NCI-H1092 treated with DMSO at 0.1 percent for 48 hours (cell line): ENCODE measurements at regions not wholly inside any gene's neighbourhood (a gene's known extent, or its start where the extent isn't known, plus 50 kb on each side); places are given as distances from the start of the nearest gene placed in this dataset.

ENCODE experiments used
- DNase-seq: peaks from one replicate; lab custom pipeline; 2025; lab: John Stamatoyannopoulos, UW

DNA sequence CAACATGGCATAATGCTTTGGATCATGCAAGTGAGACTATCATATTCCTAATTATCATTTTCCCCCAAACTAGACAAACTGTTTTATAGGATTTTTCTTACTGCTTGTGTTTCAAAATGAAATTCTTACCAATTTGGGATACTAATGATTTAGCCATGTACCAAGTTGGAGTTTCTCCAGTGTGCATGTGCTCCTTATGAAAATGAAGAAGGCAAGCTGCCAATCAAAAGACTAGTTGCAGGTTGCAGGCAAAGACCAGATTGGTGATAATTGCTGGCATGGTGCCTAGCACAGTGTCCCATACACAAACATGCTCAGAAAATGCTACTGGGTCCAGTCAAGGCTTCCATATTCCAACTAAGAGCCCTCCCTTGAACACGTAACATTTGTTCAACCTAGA, 771.8 kb upstream of the FANCL start:
- no peak for DNase-seq

DNA sequence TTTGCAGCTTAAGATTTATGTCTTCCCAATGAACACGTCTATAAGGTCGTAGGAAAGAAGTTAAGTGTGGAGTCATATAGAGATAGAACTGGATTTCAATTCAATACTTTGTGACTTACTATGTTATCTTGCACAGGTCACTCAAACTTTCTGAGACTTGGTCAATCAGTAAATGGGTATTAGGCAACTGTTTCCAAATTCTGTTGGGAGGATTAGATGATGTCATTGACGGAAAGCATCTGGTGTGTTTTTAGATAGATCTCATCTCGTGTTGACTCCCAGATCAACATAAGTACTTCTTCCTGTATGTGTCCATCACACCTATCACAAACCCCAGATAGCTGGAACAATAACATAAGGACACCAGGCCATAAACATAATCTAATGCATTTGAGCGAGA, 771.1 kb upstream of the FANCL start:
- no peak for DNase-seq

DNA sequence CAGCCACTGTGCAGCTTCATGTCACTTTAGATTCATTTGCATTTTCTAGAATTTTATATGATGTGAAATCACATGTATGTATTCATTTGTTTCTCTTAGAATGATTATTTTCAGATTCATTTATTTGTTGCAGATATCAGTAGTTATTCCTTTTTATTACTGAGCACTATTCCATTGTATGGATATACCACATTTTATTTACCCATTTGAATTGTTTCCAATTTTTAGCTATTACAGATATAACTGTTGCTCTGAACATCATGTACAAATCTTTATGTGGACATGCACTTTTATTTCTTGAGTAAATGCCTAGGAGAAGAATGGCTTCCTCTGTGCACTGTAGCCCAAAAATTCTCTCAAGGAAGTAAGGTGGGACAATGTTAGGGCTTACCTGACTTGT, 767.8 kb upstream of the FANCL start:
- no peak for DNase-seq

DNA sequence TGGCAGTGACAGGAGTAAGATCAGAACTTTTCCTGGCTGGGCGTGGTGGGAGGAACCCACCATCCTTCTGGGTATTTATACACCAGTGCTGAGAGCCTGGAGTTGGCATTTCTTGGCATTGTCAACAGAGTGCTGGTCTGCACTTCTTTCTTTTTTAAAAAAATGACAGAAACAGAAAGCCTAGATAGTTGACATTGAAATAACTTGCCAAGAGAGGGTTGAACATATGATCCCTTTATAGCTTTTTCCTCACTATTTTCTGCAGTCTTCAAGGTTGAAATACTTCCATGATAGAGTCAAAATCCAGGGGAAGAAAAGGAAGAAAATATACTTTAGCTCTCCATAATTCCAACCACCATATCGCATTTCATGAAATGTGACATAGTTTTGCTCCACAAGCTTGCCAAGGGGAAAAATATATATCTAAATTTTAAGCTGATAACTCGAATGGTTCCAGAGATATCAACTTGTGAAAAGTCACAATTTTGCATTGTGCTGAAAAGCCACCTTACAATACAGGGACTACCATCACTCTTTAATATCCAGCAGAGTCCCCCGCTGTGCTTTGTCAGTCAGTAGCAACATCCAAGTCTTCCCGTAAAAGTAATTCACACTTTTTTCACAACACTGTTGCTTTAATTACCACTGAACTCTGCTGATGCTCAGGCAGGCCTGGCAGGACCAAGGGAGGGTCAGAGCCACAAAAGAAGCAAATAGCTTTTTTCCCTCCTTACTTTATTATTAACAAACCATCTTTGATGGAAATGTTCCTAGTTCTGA, 764.9 kb upstream of the FANCL start:
- DNase-seq = no peak

DNA sequence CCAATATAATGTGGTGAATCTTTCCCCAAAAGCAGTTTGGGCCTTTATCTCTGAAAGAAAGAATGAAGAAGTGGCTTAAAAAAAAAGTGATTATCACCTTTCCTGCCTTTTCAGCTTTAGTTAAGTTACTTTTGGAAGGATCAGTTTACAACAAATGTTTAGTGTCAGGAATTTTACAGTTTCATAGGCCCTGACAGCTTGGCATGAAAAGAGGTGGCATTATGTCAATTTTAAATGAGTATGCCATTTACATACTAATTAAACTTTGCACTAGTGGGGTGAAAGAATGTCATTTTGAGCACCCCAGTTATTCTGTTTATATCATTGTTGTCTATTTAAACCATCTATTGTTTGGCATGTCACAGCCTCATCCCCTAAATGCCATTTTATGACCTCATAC, 763.5 kb upstream of the FANCL start:
- no peak for DNase-seq

DNA sequence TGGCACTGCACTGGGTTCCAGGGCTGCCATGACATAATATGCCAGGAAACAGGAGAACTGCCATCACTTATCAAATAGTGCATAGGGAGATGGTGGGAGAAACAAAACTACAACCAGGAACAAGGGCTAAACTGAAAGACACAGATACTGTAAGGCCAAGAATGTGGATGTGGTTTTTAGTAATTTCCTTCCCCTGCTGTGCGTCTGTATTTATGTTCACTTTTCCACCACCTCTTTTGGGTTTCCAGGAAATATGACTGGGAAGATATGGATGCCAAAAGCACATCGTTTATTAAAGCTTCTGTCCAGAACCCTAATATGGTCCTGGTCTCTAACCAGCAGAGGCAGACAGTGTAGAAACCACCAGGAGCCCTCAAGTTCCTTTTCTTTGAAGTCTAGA, 759.7 kb upstream of the FANCL start:
- DNase-seq = no peak

DNA sequence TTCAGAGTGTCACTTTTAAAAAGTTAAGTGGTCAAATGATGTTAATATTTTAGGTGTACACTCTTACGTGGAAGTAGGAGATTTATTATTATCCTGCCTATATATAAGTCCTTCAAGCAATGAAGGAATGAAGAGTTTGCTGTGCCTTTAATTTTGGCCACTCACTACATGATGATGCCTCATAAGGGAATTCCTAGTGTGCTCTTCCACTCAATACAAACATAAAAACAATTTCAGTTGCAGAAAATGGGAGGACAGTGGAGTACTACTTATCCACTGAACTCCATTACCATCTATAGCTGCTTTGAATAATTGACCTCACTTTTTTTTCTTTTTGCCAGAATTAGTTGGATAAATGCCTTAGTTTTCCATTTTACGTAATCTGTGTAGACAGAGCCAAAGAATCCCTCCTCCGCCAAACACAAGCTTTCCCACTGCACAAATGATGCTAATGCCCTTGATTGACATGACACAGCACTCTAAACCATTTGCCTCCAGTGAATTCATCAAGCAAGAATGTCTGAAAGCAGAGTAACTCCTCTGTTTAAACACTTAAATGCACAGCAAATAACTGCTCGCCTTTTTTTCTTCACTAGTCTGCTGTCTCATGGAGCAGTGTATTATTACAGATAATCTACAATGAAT, 751.1 kb upstream of the FANCL start:
- DNase-seq = no peak

DNA sequence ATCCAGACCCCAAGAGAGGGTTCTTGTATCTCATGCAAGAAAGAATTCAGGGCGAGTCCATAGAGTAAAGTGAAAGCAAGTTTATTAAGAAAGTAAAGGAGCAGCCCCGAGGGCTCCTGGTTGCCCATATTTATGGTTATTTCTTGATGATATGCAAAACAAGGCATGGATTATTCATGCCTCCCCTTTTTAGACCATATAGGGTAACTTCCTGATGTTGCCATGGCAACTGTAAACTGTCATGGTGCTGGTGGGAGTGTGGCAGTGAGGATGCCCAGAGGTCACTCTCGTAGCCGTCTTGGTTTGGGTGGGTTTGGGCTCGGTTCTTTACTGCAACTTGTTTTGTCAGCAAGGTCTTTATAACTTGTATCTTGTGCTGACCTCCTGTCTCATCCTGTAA, 750.2 kb upstream of the FANCL start:
- DNase-seq = no peak

DNA sequence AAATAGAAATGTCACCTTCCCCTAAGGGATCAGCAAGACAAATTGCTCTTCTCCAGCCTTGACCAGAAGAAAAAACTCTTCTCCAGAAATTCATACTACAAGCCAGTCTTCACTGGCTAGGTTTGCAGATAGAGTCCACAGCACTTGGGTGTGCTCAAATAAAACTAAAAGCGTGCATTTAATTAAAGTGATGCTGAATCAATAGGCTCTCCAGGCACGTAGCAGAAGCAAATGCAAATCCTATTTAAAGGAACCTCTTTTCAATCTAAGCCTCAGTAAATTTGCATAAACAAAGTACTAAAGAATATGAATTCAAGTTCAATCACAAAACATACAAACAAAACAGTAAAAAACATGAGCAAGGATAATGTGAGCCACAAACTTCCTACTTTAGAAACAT, 744.4 kb upstream of the FANCL start:
- no peak for DNase-seq

DNA sequence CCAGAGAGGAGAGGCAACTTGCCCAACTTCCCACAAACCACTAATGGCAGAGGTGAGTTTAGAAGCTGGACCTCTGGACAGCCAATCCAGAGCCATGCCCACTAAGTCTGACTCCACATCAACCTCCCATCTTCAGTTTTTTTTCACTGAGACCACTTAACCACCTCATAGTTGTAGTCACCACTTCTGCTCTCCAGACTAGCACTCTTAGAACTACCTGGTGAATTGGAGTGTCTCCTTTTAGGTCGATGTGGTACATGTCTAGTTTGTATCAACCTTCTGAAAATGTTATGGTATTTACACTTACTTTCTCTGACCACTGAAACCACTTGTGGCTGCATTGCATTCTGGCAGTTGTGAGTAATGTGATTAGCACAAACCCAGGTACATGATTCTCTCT, 743.6 kb upstream of the FANCL start:
- no peak for DNase-seq

DNA sequence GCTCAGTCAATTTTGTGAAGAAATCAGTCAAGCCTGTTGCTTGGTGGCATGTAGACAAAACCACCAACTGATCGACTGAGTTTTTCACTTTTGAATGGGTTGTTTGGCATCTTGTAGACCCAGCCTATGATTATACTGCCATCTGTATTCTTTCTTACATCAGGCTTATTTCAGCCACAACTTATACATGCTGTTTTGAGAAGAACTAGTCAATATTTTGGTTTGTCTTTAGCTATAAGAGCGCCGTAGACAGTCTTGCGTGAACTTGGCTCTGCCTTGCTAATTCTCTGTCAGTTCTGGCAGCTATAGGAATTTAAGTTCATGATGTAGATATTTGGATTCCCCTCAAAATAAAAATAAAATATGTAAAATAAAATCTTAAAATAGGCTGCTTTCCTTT, 742.0 kb upstream of the FANCL start:
- no peak for DNase-seq

DNA sequence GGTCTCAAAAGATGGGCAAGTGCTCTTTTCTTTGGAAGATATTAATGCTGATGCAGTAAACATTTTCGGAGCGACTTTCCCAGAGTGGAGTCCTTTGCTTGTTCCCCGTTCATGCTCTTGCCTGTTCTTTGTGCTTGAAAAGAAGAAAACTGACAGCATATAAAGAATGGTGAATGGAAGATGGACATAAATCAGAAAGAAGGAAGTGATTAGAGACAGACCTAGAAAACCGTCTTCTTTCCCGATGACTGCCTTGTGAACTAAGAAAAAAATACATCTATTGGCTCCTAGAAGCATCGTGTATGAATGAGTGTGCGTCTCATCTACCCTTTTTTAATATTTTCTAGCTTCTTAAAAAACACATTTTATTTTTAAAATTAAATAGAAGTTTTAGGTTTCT, 740.1 kb upstream of the FANCL start:
- DNase-seq = no peak

DNA sequence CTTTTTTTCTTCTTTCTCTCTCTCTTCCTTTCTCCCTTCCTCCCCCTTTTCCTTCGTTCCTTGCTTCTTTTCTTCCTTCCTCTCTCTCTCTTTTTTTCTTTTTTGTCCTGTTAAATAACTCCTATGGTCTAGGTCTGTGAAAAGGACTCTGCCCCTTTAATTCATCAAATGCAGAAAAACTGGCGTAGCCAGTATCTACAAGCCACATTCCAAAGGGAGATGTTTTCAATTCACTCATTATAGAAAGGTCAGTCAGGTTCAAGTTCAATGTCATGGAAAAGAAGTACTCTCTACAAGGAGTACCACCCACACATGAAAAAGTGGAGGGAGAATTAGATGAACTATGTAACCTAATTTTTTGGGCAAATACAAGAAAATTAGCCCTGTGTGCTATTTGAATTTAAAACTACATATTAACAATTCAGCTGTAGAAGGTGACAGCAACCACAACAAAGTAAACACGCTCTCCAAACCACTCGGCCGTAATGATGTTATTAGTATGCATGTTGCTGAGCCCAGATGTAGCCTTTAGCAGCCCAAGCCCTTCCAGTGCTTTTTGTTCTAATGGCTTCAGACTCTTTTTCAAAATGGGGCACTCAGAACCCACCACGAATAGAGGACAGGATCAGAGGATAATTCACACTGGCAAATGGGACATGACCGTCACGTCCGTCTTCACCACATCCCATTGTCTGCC, 735.4 kb upstream of the FANCL start:
- no peak for DNase-seq

DNA sequence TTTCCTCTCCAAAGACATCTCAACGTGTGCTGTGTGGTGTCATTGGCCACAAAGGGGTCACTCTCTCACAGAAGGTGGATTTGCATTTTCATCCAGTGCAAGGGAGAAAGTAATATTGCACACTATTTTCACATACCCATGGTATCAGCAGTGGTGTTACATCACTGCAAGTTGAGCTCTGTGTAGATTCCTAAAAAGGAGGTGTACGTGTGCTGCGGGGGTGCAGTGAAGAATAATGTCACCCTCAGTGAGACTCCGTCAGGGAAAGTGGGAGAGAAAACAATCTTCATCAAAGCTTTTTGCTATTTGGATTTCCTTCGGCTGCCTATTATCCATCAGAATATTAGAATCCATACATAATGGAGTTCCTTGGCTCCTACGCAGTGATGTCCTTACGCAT, 733.8 kb upstream of the FANCL start:
- no peak for DNase-seq

DNA sequence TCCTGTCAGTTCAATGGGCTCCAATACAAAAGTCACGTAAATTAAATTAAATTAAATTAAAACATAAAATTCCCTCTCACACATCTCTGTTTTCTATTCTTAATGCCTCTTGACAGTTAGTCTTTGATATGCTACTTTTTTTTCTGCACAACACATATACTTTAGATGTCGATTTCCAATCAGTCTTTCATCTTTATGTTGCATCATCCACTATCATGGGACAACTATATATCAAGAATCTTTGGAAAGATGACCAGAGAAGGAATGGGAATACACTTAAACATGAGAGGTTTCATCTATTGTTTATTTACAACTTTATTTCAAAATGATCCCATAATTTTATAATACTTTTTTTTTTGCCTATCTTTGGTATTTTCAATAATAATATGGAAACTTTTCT, 733.3 kb upstream of the FANCL start:
- DNase-seq = no peak

DNA sequence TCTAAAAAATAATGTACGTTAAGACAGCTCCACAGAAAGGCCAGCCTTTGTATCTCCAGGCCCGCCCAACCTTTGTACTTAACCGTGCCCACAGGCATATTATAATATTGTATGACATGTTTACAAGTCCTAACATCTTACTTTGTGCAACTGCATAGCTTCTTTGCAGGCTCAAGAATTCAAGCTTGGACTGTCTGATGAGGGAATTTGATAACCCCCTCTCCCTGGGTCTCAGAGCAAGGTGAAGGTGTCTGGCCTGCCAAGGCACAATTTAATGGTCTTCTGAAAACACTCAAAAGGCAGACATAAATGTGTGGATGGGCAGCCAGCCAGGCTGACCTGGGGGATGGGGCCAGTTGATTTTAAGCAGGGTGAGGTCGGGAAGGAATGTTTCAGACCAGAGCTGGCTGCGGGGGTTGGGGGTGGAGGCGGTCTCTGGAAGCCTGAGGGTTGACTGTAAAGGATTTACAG, 732.7 kb upstream of the FANCL start:
- DNase-seq = no peak

DNA sequence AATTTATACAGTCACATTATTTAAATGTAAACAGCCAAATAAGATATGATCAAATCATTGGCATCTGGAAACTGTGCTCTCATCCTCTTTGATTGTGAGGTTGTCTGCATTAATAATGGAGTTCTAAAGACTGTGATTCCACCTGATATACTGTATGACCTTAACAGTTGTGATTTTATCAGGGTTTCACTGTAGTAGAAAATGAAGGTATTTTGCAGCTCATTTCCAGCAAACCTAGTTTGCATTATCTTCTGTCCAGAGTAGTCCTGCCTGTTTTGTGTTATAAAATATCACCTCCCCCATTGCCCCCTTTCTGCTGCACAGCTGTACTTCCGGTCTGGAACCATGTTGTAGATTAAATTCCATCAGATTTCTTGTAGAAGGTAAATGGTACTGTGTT, 731.6 kb upstream of the FANCL start:
- no peak for DNase-seq

DNA sequence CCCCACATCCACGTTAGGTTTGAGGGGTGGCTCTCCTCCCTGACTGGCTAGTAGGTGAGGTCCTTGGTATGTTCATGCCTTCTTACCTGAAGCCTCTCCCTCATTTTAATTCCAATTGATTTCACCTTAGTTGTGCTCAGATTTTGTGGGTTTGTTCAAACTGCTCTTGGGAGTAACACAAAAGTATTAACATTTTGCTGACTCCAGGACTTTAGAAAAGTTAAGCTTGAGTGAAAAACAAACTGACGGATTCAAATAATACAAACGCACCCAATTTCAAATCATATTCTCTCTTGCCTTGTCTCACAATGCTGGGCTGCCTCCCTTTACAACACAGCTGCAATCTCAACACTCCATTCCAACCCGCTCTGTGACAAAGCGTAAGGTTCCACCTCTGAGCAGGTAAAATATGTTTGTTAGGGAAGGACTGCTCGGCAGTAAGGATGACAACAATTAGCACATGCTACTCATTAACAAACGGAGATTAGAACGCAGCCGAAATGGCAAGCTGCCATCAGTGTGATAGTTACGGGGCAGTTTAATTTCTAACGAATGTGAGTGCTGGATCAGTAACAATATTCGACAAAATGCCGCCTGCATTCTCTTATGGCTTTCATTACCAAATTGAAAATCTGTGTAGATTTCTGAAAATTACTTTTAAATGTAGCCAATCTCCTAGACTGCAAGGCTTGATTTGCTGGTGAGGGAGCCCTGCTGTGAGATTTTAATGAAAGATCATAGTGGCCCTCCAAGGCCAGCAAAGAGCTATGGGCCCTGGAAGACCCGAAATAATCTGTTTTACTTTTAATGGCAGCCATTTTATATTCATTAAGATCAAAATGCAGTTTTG, 730.6 kb upstream of the FANCL start:
- no peak for DNase-seq

DNA sequence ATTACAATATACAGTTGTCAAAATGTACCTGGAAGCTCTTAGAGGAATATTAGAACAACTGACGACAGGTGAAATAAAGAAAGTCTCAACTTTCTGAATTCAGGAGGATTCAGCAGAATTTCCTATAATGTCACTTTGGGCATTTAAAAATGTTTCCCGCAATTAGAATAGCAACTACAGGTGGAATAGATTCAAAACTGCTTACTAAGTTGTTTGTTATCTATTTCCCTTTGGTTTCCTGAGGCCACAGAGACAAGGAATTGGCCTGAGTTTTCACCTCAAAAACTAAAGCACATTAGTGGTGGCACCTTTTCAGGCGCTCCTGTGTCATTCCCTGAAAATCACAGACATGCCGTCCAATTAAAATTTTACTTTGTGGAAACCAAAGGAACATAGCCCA, 729.2 kb upstream of the FANCL start:
- no peak for DNase-seq

DNA sequence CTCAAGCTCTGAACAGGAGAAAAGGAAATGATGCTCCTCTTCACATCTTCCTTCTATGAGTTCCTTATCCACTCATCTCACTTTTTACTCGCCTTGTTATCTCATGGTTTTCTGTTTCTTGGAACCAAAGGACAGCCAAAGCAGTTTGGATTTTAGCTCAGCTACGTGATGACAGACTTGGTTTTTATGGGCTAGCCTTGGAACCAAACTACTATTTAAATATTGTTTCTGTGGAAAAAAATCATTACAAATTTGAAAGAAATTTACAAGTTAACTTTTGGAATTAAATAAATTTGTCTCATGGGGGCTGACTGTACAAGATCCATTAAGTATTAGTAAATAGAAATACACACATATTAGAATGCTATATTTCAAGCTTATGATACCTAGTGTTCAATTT, 727.8 kb upstream of the FANCL start:
- no peak for DNase-seq

DNA sequence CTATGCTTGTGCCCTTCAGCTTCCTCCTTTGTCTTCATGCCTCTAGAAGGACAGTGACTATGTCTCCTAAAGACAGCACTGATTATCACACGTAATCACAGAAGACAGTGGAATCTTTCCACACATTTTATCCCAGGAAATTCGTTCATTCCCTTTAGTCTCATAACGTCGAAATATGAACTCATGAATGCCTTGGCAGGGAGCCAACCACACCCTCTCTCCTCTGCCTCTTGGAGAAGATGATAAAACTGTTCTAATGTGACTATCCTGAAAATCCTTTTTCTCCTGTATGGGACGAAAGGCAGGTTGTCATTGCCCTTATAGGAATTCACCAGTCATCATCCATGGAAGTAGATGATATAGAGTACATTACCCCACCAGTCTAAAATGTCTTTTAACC, 726.6 kb upstream of the FANCL start:
- no peak for DNase-seq

DNA sequence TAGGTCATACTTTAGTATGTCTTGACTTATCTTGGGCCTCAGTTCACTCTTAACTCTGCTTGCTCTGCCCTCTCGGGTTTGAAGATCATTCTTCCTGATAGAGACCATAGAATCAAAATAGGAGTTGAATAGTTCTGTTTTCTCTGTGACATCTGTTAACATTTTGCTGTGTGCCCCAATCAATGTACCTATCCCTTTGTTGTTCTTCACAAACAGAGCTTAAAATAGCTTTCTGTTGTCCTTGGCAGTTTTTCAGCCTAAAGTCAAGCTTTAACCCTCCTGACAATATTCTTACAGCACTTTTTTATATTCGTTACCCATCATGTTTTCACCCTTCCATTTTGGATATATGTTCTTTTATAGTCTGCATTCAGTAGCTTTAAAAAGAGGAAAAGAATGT, 724.5 kb upstream of the FANCL start:
- DNase-seq = no peak
